Hematopoietic multipotent progenitor cell treated with erythropoietin and hydrocortisone succinate and interleukin-3 and kit ligand, for 8 days (in vitro differentiated cells): ENCODE measurements at regions not wholly inside any gene's neighbourhood (a gene's known extent, or its start where the extent isn't known, plus 50 kb on each side); places are given as distances from the start of the nearest gene placed in this dataset.
"Not testable (repeated sequence)": the region's sequence is repeated elsewhere in the genome, so short reads cannot be mapped to it uniquely, and the experiment has no call there.

Experiments
- DNase-seq: peaks from one replicate; pipeline ENCODE4 v3.0.0-alpha.2; 2015

DNA sequence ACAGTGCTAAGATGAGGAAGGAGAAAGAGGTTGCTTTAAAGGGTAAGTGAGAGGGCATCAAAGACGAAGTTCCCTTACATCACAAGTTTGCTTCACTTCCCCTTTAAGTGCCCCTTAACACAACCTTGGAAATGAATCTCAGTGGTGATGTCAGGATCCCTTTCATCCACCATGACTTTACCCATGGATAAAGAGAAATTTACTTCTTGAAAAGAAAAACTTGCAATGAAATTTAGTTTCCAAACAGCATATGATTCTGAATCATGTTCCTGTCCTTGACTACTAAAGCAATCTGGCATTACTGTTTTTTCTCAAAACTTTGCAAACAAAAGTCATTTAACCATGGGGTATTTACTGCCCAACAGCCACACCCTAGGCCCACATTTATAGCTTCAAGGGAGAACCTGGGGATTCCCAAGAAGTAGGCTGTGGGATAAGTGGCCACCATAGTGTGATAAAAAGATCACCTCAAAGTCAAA, 135.9 kb downstream of the ITGB8 start:
- no peak for DNase-seq

DNA sequence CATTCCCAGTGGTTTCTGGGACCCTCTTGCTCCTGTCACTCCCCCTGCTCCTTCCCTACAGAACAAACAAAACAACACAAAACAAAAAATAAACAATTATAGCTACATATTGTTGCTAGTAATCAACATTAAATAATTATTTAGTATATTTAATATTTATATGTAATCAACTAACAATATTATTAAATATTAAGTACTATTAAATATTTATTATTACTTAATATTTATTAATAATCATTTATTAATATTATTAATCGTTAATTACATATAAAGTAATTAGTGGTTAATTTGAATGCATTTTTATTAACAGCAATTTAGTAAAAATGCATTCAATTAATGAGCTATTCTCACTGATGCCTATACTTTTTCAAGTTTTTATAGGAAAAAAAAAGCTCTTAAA, 139.4 kb downstream of the ITGB8 start:
- no peak for DNase-seq

GRCh38 chr7:20470726-20471125, 140.0 kb downstream of the ITGB8 start:
- DNase-seq = peak; percentile 53

DNA sequence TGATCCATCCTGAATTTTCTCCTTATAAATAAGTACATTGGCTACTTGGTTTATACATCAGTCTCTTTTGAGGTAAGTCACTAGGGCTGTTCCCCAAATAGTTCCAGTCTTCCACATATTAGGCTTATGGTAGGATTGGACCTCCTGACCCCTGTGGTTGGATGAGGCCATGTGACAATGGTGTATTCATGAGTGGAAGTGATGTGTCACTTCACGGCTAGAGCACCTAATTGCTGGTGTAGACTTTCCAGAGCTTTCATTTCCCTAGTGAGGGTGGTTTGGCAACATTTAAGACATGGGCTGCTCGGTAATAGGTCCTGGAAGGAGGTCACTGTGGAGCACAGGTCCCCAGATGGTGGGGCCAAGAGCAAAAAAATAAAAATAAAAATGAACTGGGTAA, 141.2 kb upstream of the ABCB5 start:
- DNase-seq = no peak

- DNase-seq = no peak
Measured at GRCh38 chr7:20475756-20476155, 139.7 kb upstream of the ABCB5 start.

DNA sequence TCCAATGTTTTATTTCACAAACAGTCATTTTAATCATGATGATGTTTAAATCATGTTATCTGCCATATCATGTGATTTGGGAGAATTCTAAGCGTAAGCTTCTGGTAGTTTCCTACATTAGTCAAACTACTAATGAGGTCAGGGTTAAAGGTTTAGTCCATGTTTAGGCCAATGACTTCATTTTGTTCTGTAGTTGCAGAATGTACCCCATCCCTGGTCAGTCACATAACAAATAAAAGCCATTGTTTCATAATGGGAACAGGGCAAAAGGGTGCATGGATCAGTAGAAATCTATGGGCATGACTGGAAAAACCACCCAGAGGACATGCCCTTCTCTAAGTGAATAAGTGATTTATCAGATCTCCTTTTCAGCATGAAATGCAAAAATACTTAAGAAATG, 138.4 kb upstream of the ABCB5 start:
- no peak for DNase-seq

- DNase-seq = no peak
Measured at GRCh38 chr7:20479706-20480105, 135.8 kb upstream of the ABCB5 start.

GRCh38 chr7:20482071-20482470, 133.4 kb upstream of the ABCB5 start:
- no peak for DNase-seq

GRCh38 chr7:20484356-20484755, 131.1 kb upstream of the ABCB5 start:
- no peak for DNase-seq

DNA sequence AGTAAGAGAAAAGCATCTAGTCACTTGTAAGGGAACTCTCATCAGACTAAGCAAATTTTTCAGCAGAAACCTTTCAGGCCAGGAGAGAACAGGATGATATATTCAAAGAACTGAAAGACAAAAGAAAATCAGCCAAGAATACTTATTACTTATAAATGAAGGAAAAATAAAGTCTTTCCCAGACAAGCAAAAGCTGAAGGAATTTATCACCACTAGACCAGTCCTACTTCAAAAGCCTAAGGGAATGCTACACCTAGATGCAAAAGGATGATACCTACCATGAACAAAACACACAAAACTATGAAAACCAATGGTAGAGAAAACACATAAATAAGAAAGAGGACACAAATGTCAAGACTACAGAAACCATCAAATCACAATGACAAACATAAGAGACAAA, 126.6 kb upstream of the ABCB5 start:
- no peak for DNase-seq

- DNase-seq = no peak
Measured at GRCh38 chr7:20491284-20491683, 124.2 kb upstream of the ABCB5 start.

- DNase-seq = no peak
Measured at GRCh38 chr7:20494566-20494965, 120.9 kb upstream of the ABCB5 start.

GRCh38 chr7:20501473-20501872, 114.0 kb upstream of the ABCB5 start:
- not testable (repeated sequence) for DNase-seq

DNA sequence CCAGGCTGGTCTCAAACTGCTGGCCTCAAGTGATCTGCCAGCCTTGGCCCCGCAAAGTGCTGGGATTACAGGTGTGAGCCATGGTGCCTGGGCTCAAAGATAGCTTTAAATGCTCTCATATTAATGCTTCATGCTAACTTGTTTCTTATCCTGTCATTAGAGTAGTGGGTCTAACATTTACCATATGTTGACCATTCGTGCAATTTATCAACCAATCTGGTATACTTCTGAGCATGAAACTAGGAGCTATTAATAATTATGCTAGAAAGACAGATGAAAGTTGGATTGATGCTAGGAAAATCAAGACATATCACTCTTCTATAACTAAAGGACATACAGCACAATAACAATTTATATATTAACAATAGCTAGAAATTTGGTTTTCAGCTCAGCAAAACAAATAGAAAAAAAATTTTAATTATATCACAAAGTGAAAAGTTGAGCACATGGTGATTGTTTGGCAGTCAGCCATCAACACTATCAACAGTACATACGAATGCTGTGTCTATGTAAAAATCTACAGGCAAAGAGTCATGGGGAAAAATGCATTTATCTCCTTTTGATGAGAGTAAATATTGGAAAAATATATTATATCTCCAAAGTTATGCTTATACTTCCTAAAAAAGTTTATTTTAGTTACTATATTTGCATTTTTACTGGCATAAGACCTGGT, 112.1 kb upstream of the ABCB5 start:
- no peak for DNase-seq

- DNase-seq = no peak
Measured at GRCh38 chr7:20504060-20504459, 111.4 kb upstream of the ABCB5 start.

GRCh38 chr7:20506175-20506574, 109.3 kb upstream of the ABCB5 start:
- DNase-seq = no peak

- DNase-seq = no peak
Measured at GRCh38 chr7:20507157-20507556, 108.3 kb upstream of the ABCB5 start.

GRCh38 chr7:20508109-20508508, 107.4 kb upstream of the ABCB5 start:
- DNase-seq = no peak

DNA sequence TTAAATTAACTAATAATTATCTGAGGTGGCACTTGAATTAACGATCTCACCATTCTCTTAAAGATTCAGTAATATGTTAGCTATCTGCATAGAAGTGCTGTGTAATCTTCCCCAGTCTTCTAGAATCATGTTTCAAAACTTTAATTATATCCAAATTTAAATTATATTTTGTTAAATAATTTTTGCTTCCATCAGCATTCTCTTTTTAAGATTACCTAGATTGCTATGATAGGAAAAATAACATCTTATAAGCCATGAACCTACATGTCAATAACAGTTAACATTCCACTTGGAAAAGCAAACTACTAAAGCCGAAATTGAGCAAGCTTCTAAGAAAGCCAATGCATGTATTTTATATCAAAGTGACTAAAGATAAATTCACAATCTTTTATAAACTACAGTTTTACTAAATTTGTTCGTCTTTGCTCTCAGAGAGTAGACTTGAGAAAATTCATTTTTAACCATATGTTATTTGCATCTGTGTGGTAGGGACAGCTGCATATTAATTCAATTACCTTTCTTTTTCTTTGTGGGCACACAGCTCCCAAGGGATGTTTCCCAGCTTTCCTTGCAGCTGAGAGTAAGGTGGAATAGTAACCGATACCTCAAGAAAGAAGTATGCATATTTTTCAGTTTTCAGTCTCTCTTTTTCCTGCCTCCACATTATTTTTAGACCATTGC, 105.4 kb upstream of the ABCB5 start:
- DNase-seq = no peak

- DNase-seq = no peak
Measured at GRCh38 chr7:20510573-20510900, 104.9 kb upstream of the ABCB5 start.

DNA sequence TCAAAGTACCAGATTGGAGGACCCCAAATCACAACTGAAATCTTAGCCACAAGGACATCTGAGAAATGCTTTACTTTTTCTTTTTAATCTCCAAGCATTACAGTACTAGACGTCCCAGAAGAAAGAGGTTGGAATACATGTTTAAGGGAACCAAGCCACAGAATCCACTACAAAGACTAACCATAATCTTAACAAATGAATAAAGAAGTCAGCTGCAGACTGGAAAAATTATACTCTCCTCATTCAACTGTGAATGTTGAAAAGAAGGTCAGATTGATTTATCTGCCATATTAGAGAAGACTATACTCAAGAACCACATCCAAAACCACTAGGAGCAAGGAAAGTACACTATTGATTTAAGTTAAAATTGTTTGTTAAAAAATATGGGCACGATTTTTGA, 102.1 kb upstream of the ABCB5 start:
- no peak for DNase-seq

GRCh38 chr7:20513897-20514296, 101.6 kb upstream of the ABCB5 start:
- no peak for DNase-seq

- DNase-seq = peak; percentile 36
Measured at GRCh38 chr7:20514364-20514763, 101.1 kb upstream of the ABCB5 start.

- no peak for DNase-seq
Measured at GRCh38 chr7:20519645-20520044, 95.8 kb upstream of the ABCB5 start.

GRCh38 chr7:20520530-20520929, 94.9 kb upstream of the ABCB5 start:
- no peak for DNase-seq
